H1 (cell line): ENCODE measurements at regions not wholly inside any gene's neighbourhood (a gene's known extent, or its start where the extent isn't known, plus 50 kb on each side); places are given as distances from the start of the nearest gene placed in this dataset.

Experiments
- CTCF ChIA-PET: fragments of 300-600 bp; sonication (Branson Sonifier 250); formaldehyde crosslinking; loops from one replicate; lab custom pipeline; 2021; ENCODE audit not compliant: partially characterized antibody; lab: Charles Lee
- POLR2A ChIA-PET: fragments of 300-600 bp; sonication (Branson Sonifier 250); formaldehyde crosslinking; loops from one replicate; lab custom pipeline; 2021; ENCODE audit warnings: inconsistent platforms; ENCODE audit not compliant: partially characterized antibody; lab: Charles Lee
- DNase-seq, 2 experiments: peaks; one replicate each; pipeline versions ENCODE4 v3.0.0 to v3.0.0-alpha.2; 2010 to 2022; ENCODE audit warnings: low spot score in 2 of 2, low read depth in 1 of 2, mixed read lengths in 1 of 2
- FAIRE-seq: peaks from 2 replicates; lab custom pipeline; 2011; peaks lifted over from hg19 to GRCh38; lab: Jason Lieb, UNC
- H2AFZ ChIP-seq: 2 replicates; pipeline ENCODE4 v1.8.1; 2012; ENCODE audit warnings: low read length, inconsistent platforms
- H2AK5ac ChIP-seq: 2 replicates; pipeline ENCODE4 v1.6.1; 2013; ENCODE audit warnings: low read depth, low read length
- H2BK120ac ChIP-seq: replicated peaks from 2 replicates; pipeline ENCODE3; 2013; ENCODE audit warnings: low read depth, low read length, inconsistent platforms
- H2BK12ac ChIP-seq: 2 replicates; pipeline ENCODE4 v1.6.1; 2013; ENCODE audit warnings: low read depth, low read length
- H2BK15ac ChIP-seq: 2 replicates; pipeline ENCODE4 v1.6.1; 2013; ENCODE audit warnings: low read length
- H2BK20ac ChIP-seq: 2 replicates; pipeline ENCODE4 v1.6.1; 2013; ENCODE audit warnings: low read length
- H2BK5ac ChIP-seq: 2 replicates; pipeline ENCODE4 v1.6.1; 2013; ENCODE audit warnings: low read depth, low read length
- H3K14ac ChIP-seq: 2 replicates; pipeline ENCODE4 v1.6.1; 2013; ENCODE audit warnings: inconsistent platforms; ENCODE audit not compliant: insufficient read length
- H3K18ac ChIP-seq: 2 replicates; pipeline ENCODE4 v1.6.1; 2013; ENCODE audit warnings: low read length; ENCODE audit errors: extremely low read depth
- H3K23ac ChIP-seq: 2 replicates; pipeline ENCODE4 v1.6.1; 2013; ENCODE audit warnings: inconsistent platforms; ENCODE audit not compliant: insufficient read length
- H3K23me2 ChIP-seq: 2 replicates; pipeline ENCODE4 v1.6.1; 2013; ENCODE audit warnings: low read depth, low read length
- H3K27ac ChIP-seq: 2 replicates; pipeline ENCODE4 v1.6.1; 2011; ENCODE audit warnings: low read depth, low read length, inconsistent platforms
- H3K27me3 ChIP-seq, 4 experiments: replicated peaks in 1 of 4; 1 replicate in 1 of 4; 2 replicates in 3 of 4; pipeline versions ENCODE4 v1.6.1 to v1.8.1; 2011 to 2013; ENCODE audit warnings: low read length in 3 of 4, mild to moderate bottlenecking in 3 of 4, inconsistent platforms in 2 of 4, mixed read lengths in 2 of 4, moderate library complexity in 1 of 4; ENCODE audit not compliant: control insufficient read depth in 3 of 4, insufficient read depth in 3 of 4; ENCODE audit errors: extremely low read depth in 1 of 4
- H3K36me3 ChIP-seq, 4 experiments: 2 replicates each; pipeline versions ENCODE4 v1.6.1 to v1.8.1; 2011 to 2013; ENCODE audit warnings: mild to moderate bottlenecking in 4 of 4, low read length in 3 of 4, moderate library complexity in 2 of 4, control low read depth in 1 of 4, inconsistent platforms in 1 of 4; ENCODE audit not compliant: insufficient read depth in 4 of 4, control insufficient read depth in 2 of 4
- H3K4ac ChIP-seq: replicated peaks from 2 replicates; pipeline ENCODE3; 2013; ENCODE audit warnings: low read length, low read depth, mixed read lengths, inconsistent platforms; ENCODE audit not compliant: insufficient read length
- H3K4me1 ChIP-seq, 4 experiments: replicated peaks in 1 of 4; 1 replicate in 1 of 4; 2 replicates in 3 of 4; pipeline versions ENCODE4 v1.6.1 to v1.8.1; 2011 to 2013; ENCODE audit warnings: low read length in 3 of 4, inconsistent platforms in 2 of 4, mixed read lengths in 1 of 4; ENCODE audit not compliant: insufficient read depth in 4 of 4, control insufficient read depth in 3 of 4
- H3K4me2 ChIP-seq, 2 experiments: 2 replicates each; pipeline versions ENCODE4 v1.6.1 to v1.8.1; 2011 to 2013; ENCODE audit warnings: low read depth in 2 of 2, low read length in 2 of 2, control low read depth in 1 of 2, inconsistent platforms in 1 of 2, mild to moderate bottlenecking in 1 of 2; ENCODE audit not compliant: insufficient read depth in 1 of 2
- H3K4me3 ChIP-seq, 4 experiments: fragments of 200-600, 300-600 bp in 1 of 4; sonication (generic), shearing (Covaris generic), sonication (Bioruptor Twin) in 1 of 4; 2 replicates each; pipeline versions ENCODE4 v1.5.1 to v1.8.1; 2011 to 2016; ENCODE audit warnings: low read length in 4 of 4, low read depth in 3 of 4, control low read depth in 2 of 4, inconsistent platforms in 2 of 4, mild to moderate bottlenecking in 2 of 4, mixed read lengths in 1 of 4, moderate library complexity in 1 of 4; ENCODE audit not compliant: insufficient read depth in 2 of 4; ENCODE audit errors: extremely low read depth in 1 of 4
- H3K56ac ChIP-seq: replicated peaks from 2 replicates; pipeline ENCODE3; 2013; ENCODE audit warnings: low read depth, mild to moderate bottlenecking, mixed read lengths, low read length, inconsistent platforms; ENCODE audit not compliant: insufficient read length
- H3K79me1 ChIP-seq: 2 replicates; pipeline ENCODE4 v1.6.1; 2013; ENCODE audit warnings: low read depth, low read length, control low read depth
- H3K79me2 ChIP-seq, 2 experiments: 2 replicates each; pipeline versions ENCODE4 v1.6.1 to v1.8.1; 2012 to 2013; ENCODE audit warnings: low read length in 2 of 2, mild to moderate bottlenecking in 2 of 2, inconsistent platforms in 1 of 2; ENCODE audit not compliant: insufficient read depth in 2 of 2, control insufficient read depth in 1 of 2
- H3K9ac ChIP-seq, 4 experiments: replicated peaks in 1 of 4; 1 replicate in 1 of 4; 2 replicates in 3 of 4; pipeline versions ENCODE4 v1.6.1 to v1.8.1; 2011 to 2013; ENCODE audit warnings: low read depth in 3 of 4, low read length in 3 of 4, control low read depth in 2 of 4, mild to moderate bottlenecking in 2 of 4, moderate library complexity in 2 of 4, inconsistent platforms in 1 of 4; ENCODE audit errors: extremely low read depth in 1 of 4
- H3K9me3 ChIP-seq, 2 experiments: 2 replicates each; pipeline versions ENCODE4 v1.6.1 to v1.8.1; 2012 to 2013; ENCODE audit warnings: mild to moderate bottlenecking in 2 of 2, moderate library complexity in 2 of 2, control low read depth in 1 of 2, inconsistent platforms in 1 of 2, low read depth in 1 of 2, low read length in 1 of 2, mixed read lengths in 1 of 2; ENCODE audit not compliant: insufficient read depth in 2 of 2
- H4K20me1 ChIP-seq, 2 experiments: replicated peaks in 1 of 2; 2 replicates each; pipeline versions ENCODE3 to v1.8.1; 2011 to 2013; ENCODE audit warnings: inconsistent platforms in 2 of 2, low read length in 2 of 2, mild to moderate bottlenecking in 1 of 2; ENCODE audit not compliant: insufficient read depth in 2 of 2, control insufficient read depth in 1 of 2
- H4K5ac ChIP-seq: 2 replicates; pipeline ENCODE4 v1.6.1; 2013; ENCODE audit warnings: low read length, low read depth, mixed read lengths, inconsistent platforms; ENCODE audit not compliant: insufficient read length
- H4K8ac ChIP-seq: 2 replicates; pipeline ENCODE4 v1.8.0; 2013; ENCODE audit warnings: mild to moderate bottlenecking, moderate library complexity, low read length, inconsistent platforms; ENCODE audit not compliant: insufficient read depth; ENCODE audit errors: extremely low read depth
- H4K91ac ChIP-seq: replicated peaks from 2 replicates; pipeline ENCODE3; 2013; ENCODE audit warnings: low read length, mixed read lengths, inconsistent platforms; ENCODE audit not compliant: insufficient read length
- ASH2L ChIP-seq: fragments of 200-600, 300-600 bp; sonication (generic); IDR thresholded peaks from one replicate; pipeline ENCODE4 v1.7.1; 2017; ENCODE audit warnings: low read length
- BACH1 ChIP-seq: IDR thresholded peaks from 2 replicates; pipeline ENCODE4 v1.6.1; 2012; ENCODE audit warnings: low read length, improper control_type of control experiment
- JUND ChIP-seq: IDR thresholded peaks from 2 replicates; pipeline ENCODE4 v1.6.1; 2011; ENCODE audit warnings: mild to moderate bottlenecking, improper control_type of control experiment, low read length
- RNF2 ChIP-seq: fragments of 200-900, 300-1000 bp; sonication (generic); IDR thresholded peaks from 2 replicates; pipeline ENCODE4 v1.7.1; 2016; ENCODE audit warnings: borderline replicate concordance, low read depth, mild to moderate bottlenecking, antibody characterized with exemption, low read length; ENCODE audit not compliant: poor library complexity, severe bottlenecking; ENCODE audit errors: missing control alignments
- TAF1 ChIP-seq: IDR thresholded peaks from 2 replicates; pipeline ENCODE4 v1.6.1; 2011; ENCODE audit warnings: mild to moderate bottlenecking, low read depth, low read length
- TCF12 ChIP-seq: IDR thresholded peaks from 2 replicates; pipeline ENCODE4 v1.6.1; 2011; ENCODE audit warnings: low read depth, mild to moderate bottlenecking, low read length
- WGBS, 2 experiments: shearing (Covaris generic) in 1 of 2; methylation state at CpG; one replicate each; pipeline versions ENCODE4 v1.1.6 to v1.1.7; 2013 to 2015; ENCODE audit warnings: low lambda C conversion rate in 2 of 2, mixed read lengths in 2 of 2, inconsistent platforms in 1 of 2, low coverage in 1 of 2, missing lambda C conversion rate in 1 of 2; ENCODE audit not compliant: insufficient replicate concordance in 2 of 2, insufficient coverage in 1 of 2, insufficient read length in 1 of 2; ENCODE audit errors: extremely low coverage in 1 of 2, missing lambda C conversion rate in 1 of 2; 5-methylcytosine and 5-hydroxymethylcytosine counted together
- TF ChIP-seq, protein P1 (sequence below): IDR thresholded peaks from 2 replicates; pipeline ENCODE4 v1.6.1; 2011; ENCODE audit warnings: low read depth, mild to moderate bottlenecking, low read length; ENCODE audit not compliant: insufficient read depth

GRCh38 chr2:226631671-226632070 lies 167.9 kb downstream of the IRS1 start:
- H3K9ac ChIP-seq = no peak overlapping the region
- no peak overlapping the region for H3K27ac ChIP-seq
- H3K36me3 ChIP-seq = no peaks in the 10 kb centered on the region
- H3K4me1 ChIP-seq = no peaks in the 10 kb centered on the region
- no peak overlapping the region for H3K4me3 ChIP-seq
- H3K4ac ChIP-seq = no peak overlapping the region
- H3K23me2 ChIP-seq = no peaks in the 10 kb centered on the region
- no peak overlapping the region for H4K91ac ChIP-seq
- WGBS, 2 experiments = 84% methylated on average over 6 of the region's 6 CpGs; no CpG with 5 or more reads in 1 of the 2 experiments
- H2BK5ac ChIP-seq = no peak overlapping the region
- ChIA-PET CTCF (no interaction called here), POLR2A (no interaction called here)
- no peak overlapping the region for H2BK120ac ChIP-seq
- no peak overlapping the region for H2BK15ac ChIP-seq
- no peak overlapping the region for H3K14ac ChIP-seq
- H3K79me2 ChIP-seq = no peaks in the 10 kb centered on the region
- DNase-seq (no peak), FAIRE-seq (no peak)
- H2BK20ac ChIP-seq = no peak overlapping the region
- no peaks in the 10 kb centered on the region for H3K9me3 ChIP-seq
- H3K27me3 ChIP-seq = no peaks in the 10 kb centered on the region
- H2BK12ac ChIP-seq = no peak overlapping the region
- H3K79me1 ChIP-seq = no peaks in the 10 kb centered on the region
- H3K4me2 ChIP-seq = no peak overlapping the region
- H4K20me1 ChIP-seq = no peaks in the 10 kb centered on the region
- H2AFZ ChIP-seq = no peak overlapping the region
- H4K5ac ChIP-seq = no peak overlapping the region
- no peak overlapping the region for H4K8ac ChIP-seq
- H3K23ac ChIP-seq = no peak overlapping the region
- H3K18ac ChIP-seq = no peak overlapping the region
- H3K56ac ChIP-seq = no peak overlapping the region
- H2AK5ac ChIP-seq = no peak overlapping the region
- TF ChIP-seq RNF2 (no peak), ASH2L (no peak), BACH1 (no peak), TAF1 (no peak), JUND (no peak), TCF12 (no peak)
- TF ChIP-seq, protein P1, sequence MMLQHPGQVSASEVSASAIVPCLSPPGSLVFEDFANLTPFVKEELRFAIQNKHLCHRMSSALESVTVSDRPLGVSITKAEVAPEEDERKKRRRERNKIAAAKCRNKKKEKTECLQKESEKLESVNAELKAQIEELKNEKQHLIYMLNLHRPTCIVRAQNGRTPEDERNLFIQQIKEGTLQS = no peak
